Retinal pigment epithelial cell (primary cell): ENCODE measurements at regions not wholly inside any gene's neighbourhood (a gene's known extent, or its start where the extent isn't known, plus 50 kb on each side); places are given as distances from the start of the nearest gene placed in this dataset.

ENCODE experiments used
- DNase-seq: peaks from one replicate; pipeline ENCODE4 v3.0.0-alpha.2; 2010; ENCODE audit warnings: low read depth
- H3K4me3 ChIP-seq: 2 replicates; pipeline ENCODE4 v1.5.1; 2011; ENCODE audit warnings: mild to moderate bottlenecking, low read length, control low read depth, moderate library complexity
- CTCF ChIP-seq: conservative IDR thresholded peaks from 2 replicates; pipeline ENCODE4 v1.5.1; 2011; ENCODE audit warnings: low read depth, low read length, control low read depth, inconsistent platforms

DNA sequence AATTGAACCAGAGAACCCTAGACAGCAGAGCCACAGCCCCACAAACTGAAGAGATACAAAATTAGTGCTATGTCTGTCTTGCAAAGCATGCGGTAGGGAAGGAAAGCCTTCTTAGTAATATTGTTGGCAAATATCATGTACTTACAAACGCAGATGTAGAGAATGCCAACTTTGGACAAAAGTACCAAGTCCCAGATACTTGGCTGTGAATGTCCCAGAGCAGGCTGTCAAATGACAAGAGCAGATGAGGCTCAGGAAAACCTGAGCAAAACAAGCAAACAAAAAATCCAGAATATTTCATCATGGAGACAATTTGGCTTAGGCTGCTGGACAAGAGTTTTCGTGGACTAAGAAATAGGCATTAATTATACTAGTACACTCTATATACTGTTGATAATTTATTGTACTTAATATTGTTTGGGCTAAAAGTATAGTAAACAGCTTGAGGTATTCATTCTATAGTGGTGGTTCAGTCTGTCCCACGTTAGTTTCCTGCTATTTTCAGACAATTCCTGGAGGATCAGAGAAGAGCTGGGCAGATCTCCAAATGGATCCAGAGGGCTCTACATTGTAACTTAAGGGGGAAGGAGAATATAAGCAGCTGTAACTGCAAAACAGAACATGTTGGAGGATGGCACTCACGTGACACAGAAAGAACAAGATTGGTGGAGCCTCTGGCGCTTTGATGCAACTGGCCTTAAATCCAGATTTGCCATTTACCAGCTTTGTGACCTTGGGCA, 329.8 kb downstream of the ATP23 start:
- H3K4me3 ChIP-seq = no peak overlapping the region
- no peak for DNase-seq
- no peak for TF ChIP-seq CTCF

- no peak overlapping the region for H3K4me3 ChIP-seq
- no peak for TF ChIP-seq CTCF
- no peak for DNase-seq
Observed at GRCh38 chr12:58272461-58272860, 331.1 kb downstream of the ATP23 start.

GRCh38 chr12:58277231-58277630, 335.9 kb downstream of the ATP23 start:
- no peak for TF ChIP-seq CTCF
- no peak overlapping the region for H3K4me3 ChIP-seq
- no peak for DNase-seq

- TF ChIP-seq CTCF = no peak
- DNase-seq = no peak
Observed at GRCh38 chr12:58283553-58283952, 342.2 kb downstream of the ATP23 start.

DNA sequence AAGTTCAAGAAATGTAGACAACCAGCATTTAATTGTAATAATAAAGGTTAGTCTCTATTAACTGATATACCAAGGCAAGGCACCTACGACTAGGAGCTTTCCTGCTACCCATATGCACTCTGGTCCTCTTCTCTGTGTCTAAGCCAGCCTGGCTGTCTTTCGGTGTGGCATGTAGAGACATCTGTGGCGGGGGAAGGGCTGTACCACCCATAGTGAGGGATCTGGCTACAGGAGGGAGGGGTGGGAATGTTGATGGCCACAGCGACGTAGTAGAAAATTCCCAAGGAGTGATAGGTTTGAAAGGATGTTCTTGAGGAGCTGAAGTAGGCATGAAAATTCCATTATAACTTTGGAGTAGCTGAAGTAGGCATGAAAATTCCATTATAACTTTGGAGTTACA, 344.2 kb downstream of the ATP23 start:
- no peak overlapping the region for H3K4me3 ChIP-seq
- DNase-seq = no peak
- TF ChIP-seq CTCF = no peak

More at GRCh38 chr12:58283553-58283952, 342.2 kb downstream of the ATP23 start:
- no peak overlapping the region for H3K4me3 ChIP-seq

GRCh38 chr12:58286353-58286752, 345.0 kb downstream of the ATP23 start:
- no peak for TF ChIP-seq CTCF
- no peak overlapping the region for H3K4me3 ChIP-seq
- DNase-seq = no peak

DNA sequence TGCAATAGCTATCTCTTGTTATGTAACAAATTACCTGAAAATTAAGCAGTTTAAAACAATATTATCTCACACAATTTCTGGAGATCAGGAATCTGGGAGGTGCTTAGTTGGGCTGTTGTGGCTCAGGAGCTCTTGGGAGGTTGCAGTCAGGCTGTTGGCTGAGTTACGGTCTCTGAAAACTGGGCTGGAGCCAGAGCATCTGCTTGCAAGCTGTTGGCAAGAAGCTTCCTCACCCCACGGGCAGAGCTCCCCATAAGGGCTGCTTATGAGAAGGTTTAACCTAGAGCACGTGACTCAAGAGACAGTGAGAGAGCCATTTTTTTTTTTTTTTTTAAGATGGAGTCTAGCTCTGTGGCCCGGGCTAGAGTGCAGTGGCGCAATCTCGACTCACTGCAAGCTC, 346.8 kb downstream of the ATP23 start:
- no peak for TF ChIP-seq CTCF
- DNase-seq = no peak
- H3K4me3 ChIP-seq = no peak overlapping the region
